Activated CD4-positive, alpha-beta T cell treated with anti-CD3 and anti-CD28 coated beads for 36 hours (primary cell): ENCODE measurements at regions not wholly inside any gene's neighbourhood (a gene's known extent, or its start where the extent isn't known, plus 50 kb on each side); places are given as distances from the start of the nearest gene placed in this dataset.

Source experiments
- ATAC-seq: fragments of 200-7000 bp; cut with Tn5 transposase; one replicate; pipeline ENCODE4 v1.10.0; 2021; ENCODE audit warnings: mild to moderate bottlenecking, moderate library complexity
- CTCF ChIA-PET: fragments of 350-600 bp; sonication (Branson Sonifier 250); formaldehyde crosslinking; loops from one replicate; lab custom pipeline; 2021; ENCODE audit warnings: antibody characterized with exemption; lab: Charles Lee
- POLR2A ChIA-PET: fragments of 350-600 bp; sonication (Branson Sonifier 250); formaldehyde crosslinking; loops from one replicate; lab custom pipeline; 2021; ENCODE audit warnings: antibody characterized with exemption, inconsistent platforms; lab: Charles Lee
- DNase-seq: peaks from one replicate; pipeline ENCODE4 v3.0.0-alpha.2; 2020
- H3K27ac Mint-ChIP-seq: one replicate; pipeline ENCODE4 v1.8.0; 2021; ENCODE audit warnings: mixed read lengths
- H3K27me3 Mint-ChIP-seq: one replicate; pipeline ENCODE4 v1.8.0; 2021; ENCODE audit warnings: mixed read lengths
- H3K36me3 Mint-ChIP-seq: one replicate; pipeline ENCODE4 v1.8.0; 2021; ENCODE audit warnings: low read depth, mixed read lengths
- H3K4me1 Mint-ChIP-seq: one replicate; pipeline ENCODE4 v1.8.0; 2021; ENCODE audit warnings: mixed read lengths
- H3K4me3 Mint-ChIP-seq: one replicate; pipeline ENCODE4 v1.8.0; 2021; ENCODE audit warnings: mild to moderate bottlenecking, moderate library complexity, mixed read lengths
- H3K9me3 Mint-ChIP-seq: one replicate; pipeline ENCODE4 v1.8.0; 2021; ENCODE audit warnings: low read depth, mixed read lengths
- intact Hi-C, 2 experiments: fragments of 100-400 bp; cut with DNase I in 1 of 2; cut with micrococcal nuclease in 1 of 2; formaldehyde crosslinking; loops; one replicate each; pipeline versions ENCODE4 v1.14.2 to v1.15.1; 2022 to 2024; cut with DNase I, micrococcal nuclease

- no peak for DNase-seq
- intact Hi-C loops = loop anchor here in 1 of 2 experiments (10.0 kb wide), 1 partner anchor 817 kb away; no protein-coding TSS in a partner anchor
- H3K4me1 Mint-ChIP-seq = no peaks in the 10 kb centered on the region
- no peak overlapping the region for H3K27ac Mint-ChIP-seq
- peaks cover 5% of the 10 kb centered on the region for H3K9me3 Mint-ChIP-seq
- CTCF ChIA-PET = no interaction called here
- no peak overlapping the region for H3K4me3 Mint-ChIP-seq
- POLR2A ChIA-PET = no interaction called here
- no peak for ATAC-seq
- no peaks in the 10 kb centered on the region for H3K27me3 Mint-ChIP-seq
- no peaks in the 10 kb centered on the region for H3K36me3 Mint-ChIP-seq
These were observed 484.5 kb upstream of the PRKX start for GRCh38 chrX:4197971-4198370.

GRCh38 chrX:4193500-4194155, 480.2 kb upstream of the PRKX start:
- no peaks in the 10 kb centered on the region for H3K9me3 Mint-ChIP-seq
- DNase-seq (no peak), ATAC-seq (no peak)
- CTCF ChIA-PET = no interaction called here
- POLR2A ChIA-PET = no interaction called here
- no peaks in the 10 kb centered on the region for H3K27me3 Mint-ChIP-seq
- no peaks in the 10 kb centered on the region for H3K4me1 Mint-ChIP-seq
- intact Hi-C loops = loop anchor here in 1 of 2 experiments (10.0 kb wide), 1 partner anchor 821 kb away; no protein-coding TSS in a partner anchor
- no peak overlapping the region for H3K27ac Mint-ChIP-seq
- no peaks in the 10 kb centered on the region for H3K36me3 Mint-ChIP-seq
- no peak overlapping the region for H3K4me3 Mint-ChIP-seq

- intact Hi-C loops = no loop called here
- CTCF ChIA-PET = no interaction called here
- Mint-ChIP-seq H3K27me3 (no peaks in the 10 kb centered on the region), H3K4me1 (no peaks in the 10 kb centered on the region), H3K36me3 (no peaks in the 10 kb centered on the region), H3K27ac (no peak overlapping the region), H3K4me3 (no peak overlapping the region), H3K9me3 (peaks cover 2% of the 10 kb centered on the region)
- POLR2A ChIA-PET = no interaction called here
- no peak for ATAC-seq
- no peak for DNase-seq
These were observed 472.9 kb upstream of the PRKX start for GRCh38 chrX:4186331-4186730.

GRCh38 chrX:4185086-4185485, 471.6 kb upstream of the PRKX start:
- ChIA-PET POLR2A (no interaction called here), CTCF (no interaction called here)
- Mint-ChIP-seq H3K36me3 (no peaks in the 10 kb centered on the region), H3K27ac (no peak overlapping the region), H3K27me3 (no peaks in the 10 kb centered on the region), H3K9me3 (peaks cover 2% of the 10 kb centered on the region), H3K4me3 (no peak overlapping the region), H3K4me1 (no peaks in the 10 kb centered on the region)
- ATAC-seq (no peak), DNase-seq (no peak)
- intact Hi-C loops = no loop called here

- no peak for ATAC-seq
- no peak for DNase-seq
- H3K9me3 Mint-ChIP-seq = peaks cover 2% of the 10 kb centered on the region
- ChIA-PET CTCF (no interaction called here), POLR2A (no interaction called here)
- H3K4me1 Mint-ChIP-seq = no peaks in the 10 kb centered on the region
- no peak overlapping the region for H3K4me3 Mint-ChIP-seq
- intact Hi-C loops = no loop called here
- H3K36me3 Mint-ChIP-seq = no peaks in the 10 kb centered on the region
- H3K27ac Mint-ChIP-seq = no peak overlapping the region
- H3K27me3 Mint-ChIP-seq = no peaks in the 10 kb centered on the region
These were observed 469.0 kb upstream of the PRKX start for GRCh38 chrX:4182408-4182806.

- ATAC-seq = no peak
- ChIA-PET CTCF (no interaction called here), POLR2A (no interaction called here)
- Mint-ChIP-seq H3K9me3 (no peaks in the 10 kb centered on the region), H3K4me1 (no peaks in the 10 kb centered on the region), H3K4me3 (no peak overlapping the region), H3K27me3 (no peaks in the 10 kb centered on the region), H3K36me3 (no peaks in the 10 kb centered on the region), H3K27ac (no peak overlapping the region)
- intact Hi-C loops = no loop called here
- DNase-seq = no peak
These were observed 468.4 kb upstream of the PRKX start for GRCh38 chrX:4181782-4182407.

- DNase-seq (no peak), ATAC-seq (no peak)
- H3K27ac Mint-ChIP-seq = no peak overlapping the region
- intact Hi-C loops = no loop called here
- CTCF ChIA-PET = no interaction called here
- H3K36me3 Mint-ChIP-seq = no peaks in the 10 kb centered on the region
- H3K4me1 Mint-ChIP-seq = no peaks in the 10 kb centered on the region
- POLR2A ChIA-PET = no interaction called here
- H3K27me3 Mint-ChIP-seq = no peaks in the 10 kb centered on the region
- H3K9me3 Mint-ChIP-seq = no peaks in the 10 kb centered on the region
- H3K4me3 Mint-ChIP-seq = no peak overlapping the region
These were observed 465.6 kb upstream of the PRKX start for GRCh38 chrX:4179031-4179430.

- H3K4me3 Mint-ChIP-seq = no peak overlapping the region
- H3K27me3 Mint-ChIP-seq = no peaks in the 10 kb centered on the region
- POLR2A ChIA-PET = no interaction called here
- H3K4me1 Mint-ChIP-seq = no peaks in the 10 kb centered on the region
- ATAC-seq = no peak
- no peaks in the 10 kb centered on the region for H3K36me3 Mint-ChIP-seq
- intact Hi-C loops = no loop called here
- CTCF ChIA-PET = no interaction called here
- H3K9me3 Mint-ChIP-seq = no peaks in the 10 kb centered on the region
- H3K27ac Mint-ChIP-seq = no peak overlapping the region
- no peak for DNase-seq
These were observed 461.8 kb upstream of the PRKX start for GRCh38 chrX:4175221-4175620.

- POLR2A ChIA-PET = no interaction called here
- CTCF ChIA-PET = no interaction called here
- DNase-seq (no peak), ATAC-seq (no peak)
- no peaks in the 10 kb centered on the region for H3K36me3 Mint-ChIP-seq
- intact Hi-C loops = no loop called here
- no peak overlapping the region for H3K4me3 Mint-ChIP-seq
- no peaks in the 10 kb centered on the region for H3K27me3 Mint-ChIP-seq
- no peak overlapping the region for H3K27ac Mint-ChIP-seq
- H3K9me3 Mint-ChIP-seq = no peaks in the 10 kb centered on the region
- H3K4me1 Mint-ChIP-seq = no peaks in the 10 kb centered on the region
These were observed 460.3 kb upstream of the PRKX start for GRCh38 chrX:4173743-4174142.

- CTCF ChIA-PET = no interaction called here
- Mint-ChIP-seq H3K36me3 (no peaks in the 10 kb centered on the region), H3K4me3 (no peak overlapping the region), H3K27ac (no peak overlapping the region), H3K27me3 (no peaks in the 10 kb centered on the region), H3K4me1 (no peaks in the 10 kb centered on the region), H3K9me3 (no peaks in the 10 kb centered on the region)
- no peak for DNase-seq
- POLR2A ChIA-PET = no interaction called here
- no peak for ATAC-seq
- intact Hi-C loops = no loop called here
These were observed 438.3 kb upstream of the PRKX start for GRCh38 chrX:4151798-4152197.

- Mint-ChIP-seq H3K4me1 (no peaks in the 10 kb centered on the region), H3K9me3 (no peaks in the 10 kb centered on the region), H3K36me3 (no peaks in the 10 kb centered on the region), H3K4me3 (no peak overlapping the region), H3K27ac (no peak overlapping the region), H3K27me3 (no peaks in the 10 kb centered on the region)
- ATAC-seq (no peak), DNase-seq (no peak)
- intact Hi-C loops = no loop called here
- POLR2A ChIA-PET = no interaction called here
- CTCF ChIA-PET = no interaction called here
These were observed 436.8 kb upstream of the PRKX start for GRCh38 chrX:4150259-4150658.

GRCh38 chrX:4129626-4130025, 416.2 kb upstream of the PRKX start:
- H3K4me1 Mint-ChIP-seq = no peaks in the 10 kb centered on the region
- intact Hi-C loops = no loop called here
- ChIA-PET CTCF (no interaction called here), POLR2A (no interaction called here)
- ATAC-seq = no peak
- no peak overlapping the region for H3K4me3 Mint-ChIP-seq
- no peaks in the 10 kb centered on the region for H3K9me3 Mint-ChIP-seq
- no peaks in the 10 kb centered on the region for H3K36me3 Mint-ChIP-seq
- no peak for DNase-seq
- H3K27ac Mint-ChIP-seq = no peak overlapping the region
- H3K27me3 Mint-ChIP-seq = no peaks in the 10 kb centered on the region
